Psoas muscle (tissue), 7 donors: ENCODE measurements at regions not wholly inside any gene's neighbourhood (a gene's known extent, or its start where the extent isn't known, plus 50 kb on each side); places are given as distances from the start of the nearest gene placed in this dataset.

Experiments
- ATAC-seq, 4 donors: fragments of 200-7000 bp; cut with Tn5 transposase; one replicate each; pipeline ENCODE4 v1.9.1; 2020; ENCODE audit warnings: moderate library complexity in 3 of 4, mild to moderate bottlenecking in 2 of 4
- DNase-seq, 2 donors: peaks; one replicate each; pipeline ENCODE4 v3.0.0-alpha.2; 2020
- H3K27ac ChIP-seq: fragments of 200-600 bp; one replicate; pipeline ENCODE4 v1.8.0; 2022
- H3K27me3 ChIP-seq, 3 donors: fragments of 200-600 bp in 1 of 3; one replicate each; pipeline versions ENCODE4 v1.6.1 to v1.8.0; 2013 to 2022; ENCODE audit warnings: low read length in 2 of 3, mild to moderate bottlenecking in 2 of 3, moderate library complexity in 1 of 3; ENCODE audit not compliant: insufficient read depth in 3 of 3
- H3K36me3 ChIP-seq, 2 donors: fragments of 200-600 bp in 1 of 2; one replicate each; pipeline versions ENCODE4 v1.6.1 to v1.8.0; 2013 to 2022; ENCODE audit warnings: low read depth in 1 of 2, mild to moderate bottlenecking in 1 of 2, moderate library complexity in 1 of 2; ENCODE audit not compliant: insufficient read depth in 1 of 2
- H3K4me1 ChIP-seq: fragments of 200-600 bp; one replicate; pipeline ENCODE4 v1.8.0; 2022
- H3K4me3 ChIP-seq: fragments of 200-600 bp; one replicate; pipeline ENCODE4 v1.8.0; 2022; ENCODE audit warnings: mild to moderate bottlenecking
- H3K9me3 ChIP-seq: fragments of 200-600 bp; one replicate; pipeline ENCODE4 v1.8.0; 2022
- WGBS, 3 donors: extraction: QIAGEN DNeasy Blood & Tissue Kit; methylation state at CpG; one replicate each; pipeline versions ENCODE4 v1.1.6 to v1.1.7; 2013; 5-methylcytosine and 5-hydroxymethylcytosine counted together
- intact Hi-C, 2 donors: fragments of 100-400 bp; cut with DNase I; formaldehyde crosslinking; loops; one replicate each; pipeline versions ENCODE4 v1.11.0 to v1.14.2; 2022
- TF ChIP-seq, protein P1 (sequence below): fragments of 200-600 bp; IDR thresholded peaks from one replicate; pipeline ENCODE4 v1.8.0; 2022; ENCODE audit warnings: antibody characterized with exemption
- donor health status: healthy with polysubstance abuse.
- donor health status: DM: no; HTN: no; CAD: no; lungs with moderate emphysema.
- donor health status: Bipolar disorder and iron deficiency.
- donor health status: healthy.
- donor health status: DM: yes; HTN: yes; CAD: no.
- donor health status: DM: no; HTN: no; CAD: no.
- donor health status: DM: yes; HTN: yes; CAD: no.

DNA sequence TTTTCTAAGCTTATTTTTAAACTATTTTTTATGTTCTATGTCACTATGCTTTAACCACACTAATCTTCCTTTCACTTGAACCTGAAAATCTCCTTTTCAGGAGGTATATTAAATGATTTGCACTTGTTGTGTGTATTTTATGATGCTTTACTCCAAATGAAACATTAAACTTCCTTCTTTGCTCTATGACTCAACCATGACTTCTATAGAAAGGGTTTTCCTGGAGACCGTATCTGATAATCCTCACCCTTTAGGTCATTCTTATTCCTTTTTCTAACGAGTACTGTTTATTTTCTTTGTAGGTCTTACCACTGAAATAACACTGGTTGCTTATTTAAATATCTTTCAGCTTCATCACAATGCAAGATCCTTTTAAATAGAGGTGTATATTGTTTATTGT, 1163.2 kb downstream of the PCDH18 start:
- Histone ChIP-seq H3K9me3 (no peaks in the 10 kb centered on the region), H3K27ac (no peak overlapping the region), H3K36me3 (no peaks in the 10 kb centered on the region), H3K27me3 (no peaks in the 10 kb centered on the region), H3K4me1 (no peaks in the 10 kb centered on the region), H3K4me3 (no peak overlapping the region)
- TF ChIP-seq, protein P1, sequence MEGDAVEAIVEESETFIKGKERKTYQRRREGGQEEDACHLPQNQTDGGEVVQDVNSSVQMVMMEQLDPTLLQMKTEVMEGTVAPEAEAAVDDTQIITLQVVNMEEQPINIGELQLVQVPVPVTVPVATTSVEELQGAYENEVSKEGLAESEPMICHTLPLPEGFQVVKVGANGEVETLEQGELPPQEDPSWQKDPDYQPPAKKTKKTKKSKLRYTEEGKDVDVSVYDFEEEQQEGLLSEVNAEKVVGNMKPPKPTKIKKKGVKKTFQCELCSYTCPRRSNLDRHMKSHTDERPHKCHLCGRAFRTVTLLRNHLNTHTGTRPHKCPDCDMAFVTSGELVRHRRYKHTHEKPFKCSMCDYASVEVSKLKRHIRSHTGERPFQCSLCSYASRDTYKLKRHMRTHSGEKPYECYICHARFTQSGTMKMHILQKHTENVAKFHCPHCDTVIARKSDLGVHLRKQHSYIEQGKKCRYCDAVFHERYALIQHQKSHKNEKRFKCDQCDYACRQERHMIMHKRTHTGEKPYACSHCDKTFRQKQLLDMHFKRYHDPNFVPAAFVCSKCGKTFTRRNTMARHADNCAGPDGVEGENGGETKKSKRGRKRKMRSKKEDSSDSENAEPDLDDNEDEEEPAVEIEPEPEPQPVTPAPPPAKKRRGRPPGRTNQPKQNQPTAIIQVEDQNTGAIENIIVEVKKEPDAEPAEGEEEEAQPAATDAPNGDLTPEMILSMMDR: no peak
- no peak for DNase-seq
- ATAC-seq: no peak
- WGBS, 3 donors: 51 to 64% (median 55%) methylated on average over 2 of the region's 2 CpGs
- intact Hi-C loops: no loop called here

DNA sequence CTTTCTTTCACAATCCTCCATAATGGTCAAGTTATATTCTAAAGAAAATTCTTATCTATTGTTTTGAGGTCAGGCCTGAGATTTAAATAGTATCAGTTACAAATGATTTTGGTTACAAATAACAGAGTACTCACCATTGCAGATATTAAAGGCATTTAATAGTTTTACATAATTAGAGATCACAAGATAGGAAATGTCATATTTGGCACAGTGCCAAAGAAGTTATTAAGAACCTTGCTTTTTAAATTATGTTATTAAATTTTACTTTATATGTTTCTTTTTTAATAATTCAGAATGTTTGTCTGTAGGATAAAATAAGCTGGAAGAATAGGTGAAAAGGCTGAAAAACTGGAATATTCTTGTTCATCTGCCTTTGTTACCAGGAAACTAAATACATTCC, 1174.7 kb downstream of the PCDH18 start:
- Histone ChIP-seq H3K27me3 (no peaks in the 10 kb centered on the region), H3K4me3 (no peak overlapping the region), H3K27ac (no peak overlapping the region), H3K4me1 (no peaks in the 10 kb centered on the region), H3K36me3 (no peaks in the 10 kb centered on the region), H3K9me3 (no peaks in the 10 kb centered on the region)
- TF ChIP-seq, protein P1: no peak
- DNase-seq (no peak), ATAC-seq (no peak)
- intact Hi-C loops: no loop called here

DNA sequence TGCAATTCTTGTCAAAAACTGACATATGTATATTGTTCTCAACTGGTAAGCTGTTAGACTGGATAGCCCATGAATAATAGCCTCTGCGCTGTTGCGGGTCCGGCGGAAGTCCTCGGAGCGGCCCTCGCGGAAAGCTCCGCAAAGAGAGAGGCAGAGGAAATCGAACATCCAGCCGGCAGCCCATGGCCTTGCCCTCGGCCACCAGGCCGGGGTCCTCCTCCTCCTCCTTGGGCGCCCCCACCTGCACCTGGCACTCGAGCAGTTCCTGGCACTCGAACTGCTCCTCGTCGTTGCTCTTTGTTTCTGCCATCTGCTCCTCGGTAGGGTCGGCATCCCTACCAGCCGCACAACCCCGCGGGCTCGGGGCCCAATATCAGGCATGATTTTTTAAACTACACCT, 1176.3 kb downstream of the PCDH18 start:
- H3K4me3 ChIP-seq: no peak overlapping the region
- H3K27ac ChIP-seq: no peak overlapping the region
- no peaks in the 10 kb centered on the region for H3K27me3 ChIP-seq
- no peak for ATAC-seq
- 86 to 90% (median 89%) methylated on average over 23 to 24 of the region's 24 CpGs for WGBS, 3 donors
- intact Hi-C loops: no loop called here
- H3K36me3 ChIP-seq: no peaks in the 10 kb centered on the region
- H3K4me1 ChIP-seq: no peaks in the 10 kb centered on the region
- H3K9me3 ChIP-seq: no peaks in the 10 kb centered on the region
- TF ChIP-seq, protein P1: no peak
- DNase-seq: no peak

DNA sequence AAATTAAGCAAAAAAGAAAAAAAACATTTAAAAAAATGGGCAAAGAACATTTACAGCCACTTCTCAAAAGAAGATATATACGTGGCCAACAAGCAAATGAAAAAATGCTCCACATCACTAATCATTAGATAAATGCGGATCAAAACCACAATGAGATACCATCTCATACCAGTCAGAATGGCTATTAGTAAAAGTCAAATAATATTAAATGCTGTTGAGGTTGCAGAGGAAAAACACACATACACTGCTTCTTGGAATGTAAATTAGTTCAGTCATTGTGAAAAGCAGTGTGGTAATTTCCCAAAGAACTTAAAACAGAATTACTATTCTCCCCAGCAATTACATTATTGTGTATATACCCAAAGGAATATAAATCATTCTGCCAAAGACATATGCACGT, 1189.0 kb downstream of the PCDH18 start:
- 82 to 83% (median 83%) methylated on average over 3 of the region's 3 CpGs for WGBS, 3 donors
- ATAC-seq: no peak
- intact Hi-C loops: no loop called here
- TF ChIP-seq, protein P1: no peak
- no peaks in the 10 kb centered on the region for H3K27me3 ChIP-seq
- no peak for DNase-seq
- H3K27ac ChIP-seq: no peak overlapping the region
- no peak overlapping the region for H3K4me3 ChIP-seq
- H3K36me3 ChIP-seq: no peaks in the 10 kb centered on the region
- H3K9me3 ChIP-seq: no peaks in the 10 kb centered on the region
- no peaks in the 10 kb centered on the region for H3K4me1 ChIP-seq

DNA sequence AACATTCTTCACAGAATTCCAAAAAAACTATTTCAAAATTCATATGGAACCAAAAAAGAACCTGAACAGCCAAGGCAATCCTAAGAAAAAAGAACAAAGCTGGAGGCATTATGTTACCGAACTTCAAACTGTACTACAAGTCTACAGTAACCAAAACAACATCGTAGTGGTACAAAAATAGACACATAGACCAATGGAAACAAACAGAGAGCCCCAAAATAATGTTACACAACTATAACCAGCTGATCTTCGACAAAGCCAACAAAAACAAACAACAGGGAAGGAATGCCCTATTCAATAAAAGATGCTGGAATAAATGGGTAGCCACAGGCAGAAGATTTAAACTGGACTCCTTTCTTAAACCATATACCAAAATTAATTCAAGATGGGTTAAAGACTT, 1189.6 kb downstream of the PCDH18 start:
- no peak for ATAC-seq
- no peak overlapping the region for H3K27ac ChIP-seq
- H3K9me3 ChIP-seq: no peaks in the 10 kb centered on the region
- H3K27me3 ChIP-seq: no peaks in the 10 kb centered on the region
- no peaks in the 10 kb centered on the region for H3K36me3 ChIP-seq
- intact Hi-C loops: no loop called here
- no peaks in the 10 kb centered on the region for H3K4me1 ChIP-seq
- WGBS, 3 donors: 76 to 84% (median 83%) methylated on average over 3 of the region's 3 CpGs
- DNase-seq: no peak
- TF ChIP-seq, protein P1: no peak
- H3K4me3 ChIP-seq: no peak overlapping the region
